ENCODE measurements at regions not wholly inside any gene's neighbourhood (a gene's known extent, or its start where the extent isn't known, plus 50 kb on each side); places are given as distances from the start of the nearest gene placed in this dataset.

GRCh38 chrX:22325096-22325495 is 52.4 kb downstream of the CBLL2 start:
- peak; percentile 78 for DNase-seq

DNA sequence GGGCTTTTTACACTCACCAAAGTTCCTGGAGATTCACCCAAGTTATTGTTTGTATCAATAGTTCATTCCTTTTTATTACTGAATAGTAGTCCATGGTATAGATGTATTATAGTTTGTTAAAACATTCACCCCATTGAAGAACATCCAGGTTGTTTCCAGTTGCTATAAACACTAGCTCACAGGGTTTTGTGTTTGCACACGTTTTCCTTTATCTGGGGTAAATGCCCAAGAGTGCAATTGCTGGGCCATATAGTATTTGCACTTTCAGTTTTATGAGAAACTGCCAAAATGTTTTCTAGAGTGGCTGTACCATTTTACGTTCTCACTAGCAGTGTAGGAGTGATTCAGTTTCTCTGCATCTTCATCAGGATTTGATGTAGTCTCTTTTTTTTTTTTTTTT is 57.1 kb downstream of the CBLL2 start:
- no peak for DNase-seq

GRCh38 chrX:22338740-22339139 is 66.0 kb downstream of the CBLL2 start:
- no peak for DNase-seq

DNA sequence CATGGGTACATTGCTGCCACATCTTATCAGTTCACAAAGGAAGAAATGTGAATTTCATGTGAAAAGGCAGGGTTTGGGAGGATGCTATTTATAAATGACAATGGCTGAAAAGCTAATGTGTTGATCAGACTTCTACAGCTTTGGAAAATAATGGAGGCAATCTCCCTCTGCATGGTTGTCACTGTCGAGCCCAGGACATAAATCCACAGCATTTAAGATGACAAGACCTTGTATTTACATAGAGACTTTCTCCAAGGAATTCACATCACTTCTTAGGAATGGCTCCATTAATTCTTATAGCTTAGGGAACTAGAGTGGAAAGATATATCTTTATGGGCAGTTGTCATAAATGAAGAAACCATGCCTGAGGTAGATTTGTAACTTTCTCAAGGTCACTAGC is 66.7 kb downstream of the CBLL2 start:
- no peak for DNase-seq

DNA sequence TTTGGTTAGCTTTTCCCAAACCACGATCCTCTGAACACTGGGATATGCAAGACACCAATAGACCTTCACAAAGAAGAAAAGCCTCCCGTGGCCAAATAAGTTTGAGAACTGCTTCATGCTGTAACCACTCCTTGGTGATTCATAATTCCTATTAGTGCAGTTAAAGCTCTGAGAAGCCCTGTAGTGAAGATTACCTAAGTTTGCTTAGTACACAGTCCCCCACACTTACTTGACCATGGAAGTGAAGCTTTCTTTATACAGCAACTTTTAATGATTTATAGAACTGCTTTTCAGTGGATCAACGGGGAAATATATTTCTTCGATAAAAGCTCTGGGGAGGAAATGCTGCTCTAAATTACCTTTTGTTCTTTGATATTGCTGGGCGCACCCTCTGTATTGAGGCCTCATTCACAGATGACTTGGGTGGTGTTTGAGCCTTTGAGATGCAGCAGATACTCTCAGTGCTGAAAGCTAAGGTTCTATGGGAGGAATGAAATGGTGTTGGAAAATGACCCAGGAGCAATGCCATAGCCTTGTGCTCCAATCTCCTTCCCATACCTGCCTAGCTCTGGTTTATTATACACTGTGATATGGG is 67.4 kb downstream of the CBLL2 start:
- DNase-seq: peak; percentile 17

DNA sequence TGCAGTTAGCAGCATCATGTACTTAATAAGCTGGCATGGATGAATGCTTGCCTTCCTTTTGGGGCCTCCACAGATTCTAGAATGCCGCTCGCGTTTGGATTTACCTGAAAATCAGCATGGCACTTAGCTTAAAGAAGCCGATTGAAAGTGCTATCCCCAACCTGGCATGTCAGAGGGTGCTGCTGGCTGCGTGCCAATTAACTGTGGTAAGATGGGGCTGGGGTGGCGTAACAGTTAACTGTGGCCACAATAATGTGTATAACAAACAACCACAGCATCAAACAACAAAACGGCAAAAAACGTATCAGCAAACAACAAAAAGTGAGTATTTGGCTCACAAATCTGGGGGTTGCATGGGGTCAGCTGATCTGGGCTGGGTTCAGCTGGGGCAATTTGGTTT is 70.5 kb downstream of the CBLL2 start:
- DNase-seq: no peak

GRCh38 chrX:22345884-22346283 is 73.2 kb downstream of the CBLL2 start:
- peak; percentile 7 for DNase-seq

GRCh38 chrX:22347491-22347890 is 74.8 kb downstream of the CBLL2 start:
- no peak for DNase-seq

GRCh38 chrX:22349116-22349515 is 76.4 kb downstream of the CBLL2 start:
- no peak for DNase-seq

DNA sequence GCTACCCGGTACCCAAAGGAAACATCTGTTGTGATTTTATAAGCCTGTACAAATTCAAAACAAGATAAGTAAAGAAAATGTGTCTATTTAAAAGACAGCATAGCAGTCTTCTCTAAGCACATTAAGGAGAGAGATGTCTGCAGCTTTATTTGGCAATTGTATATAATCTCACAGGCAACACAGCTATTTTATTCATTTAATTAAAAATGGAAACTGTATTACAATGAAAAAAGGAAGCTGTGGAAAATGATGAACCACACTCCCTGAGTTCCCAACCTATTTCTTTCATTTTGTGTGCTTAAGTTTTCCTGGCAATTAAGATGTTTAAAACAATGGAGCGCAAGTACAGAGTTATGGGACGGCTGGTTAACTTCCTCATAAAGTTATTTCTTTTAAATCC is 78.4 kb downstream of the CBLL2 start:
- DNase-seq: no peak

DNA sequence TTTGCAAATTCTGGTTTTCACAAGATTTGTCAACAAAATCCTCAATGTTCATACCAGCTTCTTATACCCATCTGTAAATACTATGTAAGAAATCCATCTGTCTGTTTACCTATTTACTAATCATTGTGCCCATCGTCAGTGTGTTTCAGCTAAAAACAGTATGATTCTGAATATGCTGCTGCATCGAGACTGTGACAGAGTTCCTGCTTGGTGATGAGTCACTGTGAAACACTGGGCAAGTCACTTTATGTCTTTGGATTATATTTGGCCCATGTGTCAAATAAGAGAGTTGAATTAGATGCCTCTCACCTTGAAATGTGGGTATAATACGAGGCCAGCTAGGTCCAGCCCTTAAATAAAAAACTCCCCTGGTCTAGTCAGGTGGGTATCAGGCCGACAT is 79.3 kb downstream of the CBLL2 start:
- no peak for DNase-seq

GRCh38 chrX:22357621-22358020 is 84.9 kb downstream of the CBLL2 start:
- DNase-seq: no peak

DNA sequence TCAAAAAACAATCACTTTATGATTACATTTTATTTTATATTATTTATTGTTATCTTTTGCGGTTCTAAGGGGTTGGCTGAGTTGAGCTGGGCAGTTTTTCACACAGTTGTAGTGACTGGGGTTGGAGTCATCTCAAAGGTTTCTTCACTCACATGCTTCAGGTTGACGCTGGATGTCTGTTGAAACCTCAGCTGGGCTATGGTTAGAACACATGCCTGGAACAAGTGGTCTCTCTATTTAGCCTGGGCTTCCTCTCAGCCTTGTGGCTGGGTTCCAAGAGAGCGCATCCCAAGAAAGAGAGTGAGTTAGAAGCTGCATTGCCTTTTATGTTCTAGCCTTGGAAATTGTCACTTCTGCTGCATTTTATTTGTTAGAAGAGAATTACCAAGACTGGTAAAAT is 87.4 kb downstream of the CBLL2 start:
- no peak for DNase-seq

DNA sequence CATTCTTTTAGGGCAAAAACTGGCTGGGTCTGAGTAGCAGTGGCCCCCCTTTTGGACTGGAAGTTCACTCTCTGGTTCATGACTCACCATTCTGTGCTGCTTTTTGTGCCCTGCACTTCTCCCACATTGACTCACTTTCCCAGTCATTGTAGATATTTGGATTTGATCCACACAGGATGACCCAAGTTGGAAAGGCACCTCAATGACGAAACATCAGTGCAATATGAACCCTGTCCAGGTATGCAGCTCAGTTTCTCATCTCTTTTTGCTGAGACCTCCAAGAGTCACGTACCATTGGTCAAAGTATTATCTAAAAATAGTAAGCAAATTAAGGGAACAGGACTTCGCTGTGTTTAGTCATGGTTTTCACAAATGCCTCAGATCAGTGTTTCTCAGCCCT is 92.7 kb downstream of the CBLL2 start:
- peak; percentile 66 for DNase-seq

GRCh38 chrX:22366166-22366702 is 93.5 kb downstream of the CBLL2 start:
- no peak for DNase-seq

GRCh38 chrX:22366906-22367305 is 94.2 kb downstream of the CBLL2 start:
- no peak for DNase-seq

- no peak for DNase-seq
Measured at GRCh38 chrX:22373094-22373493, 100.4 kb downstream of the CBLL2 start.

DNA sequence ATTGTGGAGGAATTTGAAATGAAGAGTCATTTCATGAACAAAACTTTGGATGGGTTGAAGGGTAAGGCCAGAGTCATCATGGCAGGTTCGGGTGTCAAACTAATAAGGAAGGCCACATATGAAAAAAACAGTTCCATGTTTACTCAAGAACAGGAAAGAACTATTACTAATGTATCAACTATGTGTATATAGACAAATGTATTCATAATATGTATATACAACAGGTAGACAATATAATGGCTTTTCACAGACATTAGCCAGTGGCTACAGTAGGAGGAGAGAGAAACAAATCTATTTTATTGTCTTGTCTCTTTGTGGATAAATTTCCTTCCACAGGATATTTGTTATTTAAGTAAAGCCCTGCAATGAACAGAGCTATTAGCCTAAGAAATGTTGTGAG is 101.1 kb downstream of the CBLL2 start:
- no peak for DNase-seq

DNA sequence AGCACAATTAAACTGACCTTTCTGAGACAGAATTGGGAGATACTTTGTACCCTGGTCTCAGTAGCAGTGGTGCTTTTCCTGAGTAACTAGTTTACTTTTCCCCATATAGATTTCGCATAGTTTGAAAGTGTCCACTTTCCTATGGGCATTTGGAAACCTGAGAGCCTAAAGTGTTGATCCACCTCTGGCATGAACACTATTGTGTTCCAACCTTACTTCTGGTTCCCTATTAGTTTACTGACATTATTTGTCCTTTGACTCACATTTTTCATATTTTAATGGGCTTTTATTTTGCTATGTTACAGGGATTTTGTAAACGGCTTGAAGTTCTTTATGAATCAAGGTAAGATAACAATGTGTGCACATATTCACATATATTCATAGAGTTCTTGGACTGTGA is 103.7 kb downstream of the CBLL2 start:
- no peak for DNase-seq

DNA sequence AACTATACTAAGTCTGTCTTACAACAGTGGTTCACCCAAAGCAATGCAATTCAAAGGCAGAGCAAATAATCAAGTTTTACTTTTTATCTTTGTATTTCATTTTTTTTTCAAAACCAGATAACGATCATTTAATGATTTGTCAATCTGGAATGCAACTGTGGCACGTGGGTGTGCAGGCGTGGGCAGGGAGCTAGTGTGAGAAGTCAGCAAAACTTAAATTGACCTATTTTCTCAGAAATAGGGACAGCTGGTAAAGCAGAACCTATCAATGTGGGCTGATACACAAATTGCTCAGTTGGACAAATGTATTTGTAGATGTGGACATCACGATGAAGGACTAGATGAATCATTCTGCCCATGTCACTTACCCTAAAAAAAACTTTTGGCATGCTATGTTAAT is 105.6 kb downstream of the CBLL2 start:
- DNase-seq: no peak

GRCh38 chrX:22383988-22384387 is 111.3 kb downstream of the CBLL2 start:
- no peak for DNase-seq

DNA sequence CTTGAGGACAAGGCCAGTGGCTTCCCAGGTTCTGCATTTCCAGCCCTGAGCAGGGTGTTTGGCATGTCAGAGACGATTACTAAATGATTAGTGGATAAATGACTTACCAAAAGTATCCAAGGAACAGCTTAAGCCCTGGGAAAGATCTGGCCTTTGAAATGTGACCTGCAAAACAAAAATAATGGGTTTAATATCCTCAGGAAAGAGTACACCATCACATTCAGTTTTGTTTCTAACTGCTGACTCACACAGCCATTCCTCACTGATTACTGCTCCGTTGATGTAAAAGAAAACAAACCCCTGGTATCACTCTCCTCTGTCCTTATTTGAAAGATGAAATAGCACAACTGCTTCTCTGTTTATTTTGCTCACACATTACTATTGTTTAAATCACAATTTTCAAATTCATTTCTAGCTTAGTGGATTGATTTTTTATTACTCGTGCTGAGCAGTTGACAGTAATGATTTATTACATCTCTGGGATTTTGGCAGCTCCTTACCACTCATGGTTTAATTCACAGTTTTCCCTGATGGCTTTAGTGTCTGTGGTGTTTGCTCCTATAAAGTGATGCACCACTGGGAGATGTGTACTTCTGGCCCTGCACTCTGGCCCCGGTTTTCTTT is 117.0 kb downstream of the CBLL2 start:
- DNase-seq: peak; percentile 89

GRCh38 chrX:22392133-22392948 is 119.6 kb downstream of the CBLL2 start:
- peak; percentile 61 for DNase-seq

DNA sequence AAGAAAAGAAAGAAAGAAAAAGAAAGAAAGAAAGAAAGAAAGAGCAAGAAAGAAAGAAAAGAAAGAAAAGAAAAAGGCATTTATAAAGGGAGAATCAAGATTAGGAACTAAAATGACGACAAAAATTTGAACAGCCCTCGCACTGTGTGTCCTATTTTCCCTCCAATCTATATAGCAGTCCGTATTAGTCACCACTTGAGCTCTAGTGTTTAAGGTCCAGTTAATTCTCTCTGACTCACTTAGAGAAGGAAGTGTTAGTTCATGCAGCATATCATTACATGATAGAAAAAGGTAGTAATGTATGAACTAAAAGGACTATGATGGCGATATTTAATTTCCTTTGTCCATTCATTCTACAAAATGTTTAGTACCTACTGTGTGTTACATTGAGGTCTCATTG is 122.7 kb downstream of the CBLL2 start:
- DNase-seq: peak; percentile 50

Data from fibroblast of skin of scalp (primary cell).